Cerebellar cortex (tissue), 1 donor: ENCODE measurements at regions not wholly inside any gene's neighbourhood (a gene's known extent, or its start where the extent isn't known, plus 50 kb on each side); places are given as distances from the start of the nearest gene placed in this dataset.

Experiments
- DNase-seq: peaks from one replicate; pipeline ENCODE4 v3.0.0-alpha.2; 2015; ENCODE audit warnings: low spot score

DNA sequence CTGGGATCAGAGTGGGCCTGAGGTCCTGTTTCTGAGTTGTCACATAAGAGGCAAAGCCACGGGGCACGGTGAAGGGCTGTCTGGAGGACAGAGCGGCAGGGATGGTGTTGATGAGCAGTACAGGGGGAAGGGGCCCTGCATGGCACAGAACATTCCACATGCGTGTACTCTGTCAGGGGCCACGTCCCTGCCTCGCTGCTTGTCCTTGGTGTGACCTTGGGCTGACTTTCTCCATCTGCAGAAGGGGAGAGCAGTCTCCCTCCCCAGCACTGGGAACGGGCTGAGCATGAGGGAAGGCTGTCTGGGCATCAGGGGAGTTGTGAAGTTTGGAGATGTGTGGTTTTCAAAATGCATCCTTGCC is 71.5 kb upstream of the GSE1 start:
- DNase-seq: no peak

DNA sequence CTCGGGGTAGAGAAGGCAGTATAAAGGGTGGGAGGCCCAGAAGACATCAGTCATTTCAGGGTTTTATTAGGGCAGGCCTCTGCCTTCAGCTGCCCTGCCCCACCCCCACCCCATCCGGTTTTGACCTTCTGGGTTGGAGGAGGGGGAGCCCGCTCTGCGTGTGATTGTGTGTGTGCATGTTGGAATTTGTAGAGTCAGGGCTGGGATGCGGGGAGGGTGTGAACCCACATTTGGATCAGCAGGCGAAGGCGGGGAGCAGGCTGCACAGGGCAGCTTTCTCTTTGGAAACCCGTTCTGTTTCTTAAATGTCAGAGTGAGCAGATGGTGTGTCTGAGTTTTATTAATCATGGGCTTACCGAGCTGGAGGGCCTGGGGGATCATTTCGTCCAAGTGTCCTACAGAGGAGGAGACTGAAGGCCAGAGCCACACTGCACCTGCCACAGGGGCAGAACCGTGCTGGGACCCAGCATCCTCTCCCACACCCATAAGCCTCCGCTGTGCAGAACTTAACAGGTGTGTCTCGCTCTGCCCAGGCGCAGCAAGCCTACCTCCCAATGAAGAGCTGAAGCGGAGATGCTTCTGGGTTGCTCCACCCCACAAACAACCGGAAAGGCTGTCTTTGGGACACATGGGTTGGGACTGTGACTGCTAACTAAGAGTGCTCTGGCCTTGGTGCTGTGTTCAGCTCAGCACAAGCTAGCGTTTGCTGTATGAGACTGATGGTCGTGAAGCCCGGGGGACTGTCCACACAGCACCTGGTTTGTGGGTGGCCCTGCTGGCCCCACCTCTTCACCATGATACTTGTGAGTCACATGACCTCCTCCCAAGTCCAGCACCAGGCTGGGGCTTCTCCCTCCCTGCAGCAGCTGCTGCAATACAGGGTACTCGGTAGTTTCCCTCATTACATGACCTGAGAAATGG is 70.9 kb upstream of the GSE1 start:
- peak; percentile 64 for DNase-seq

DNA sequence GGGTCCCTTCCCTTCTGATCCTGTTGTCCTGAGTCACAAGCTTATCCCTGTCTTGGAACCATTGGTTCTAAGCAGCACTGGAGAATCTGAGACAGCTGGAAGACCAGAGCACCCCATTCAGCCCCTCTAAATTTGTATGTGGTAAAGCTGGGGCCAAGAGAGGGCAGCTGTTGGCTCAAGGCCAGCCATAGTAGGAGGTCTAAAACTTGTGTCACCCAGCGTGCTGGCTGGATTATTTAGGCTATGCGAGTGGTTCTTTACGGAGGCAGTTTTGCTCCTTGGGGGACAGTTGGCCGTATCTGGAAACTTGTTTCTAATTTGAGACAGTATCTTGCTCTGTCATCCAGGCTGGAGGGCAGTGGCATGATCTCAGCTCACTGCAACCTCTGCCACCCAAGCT is 69.6 kb upstream of the GSE1 start:
- no peak for DNase-seq

DNA sequence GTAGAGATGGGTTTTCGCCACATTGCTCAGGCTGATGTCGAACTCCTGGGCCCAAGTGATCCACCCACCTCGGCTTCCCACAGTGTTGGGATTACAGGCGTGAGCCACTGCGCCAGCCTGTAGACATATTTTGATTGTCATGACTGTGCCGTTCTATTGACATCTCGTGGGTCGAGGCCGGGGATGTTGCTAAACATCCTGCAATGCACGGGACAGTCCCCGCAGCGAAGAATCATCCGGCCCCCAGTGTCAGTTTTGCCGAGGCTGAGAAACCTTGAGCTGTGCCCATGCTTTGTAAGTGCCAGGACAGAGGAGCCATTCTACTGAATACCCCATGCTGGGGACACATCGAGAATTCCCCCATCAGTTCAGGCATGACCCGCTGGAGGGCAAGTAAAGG is 69.1 kb upstream of the GSE1 start:
- no peak for DNase-seq

DNA sequence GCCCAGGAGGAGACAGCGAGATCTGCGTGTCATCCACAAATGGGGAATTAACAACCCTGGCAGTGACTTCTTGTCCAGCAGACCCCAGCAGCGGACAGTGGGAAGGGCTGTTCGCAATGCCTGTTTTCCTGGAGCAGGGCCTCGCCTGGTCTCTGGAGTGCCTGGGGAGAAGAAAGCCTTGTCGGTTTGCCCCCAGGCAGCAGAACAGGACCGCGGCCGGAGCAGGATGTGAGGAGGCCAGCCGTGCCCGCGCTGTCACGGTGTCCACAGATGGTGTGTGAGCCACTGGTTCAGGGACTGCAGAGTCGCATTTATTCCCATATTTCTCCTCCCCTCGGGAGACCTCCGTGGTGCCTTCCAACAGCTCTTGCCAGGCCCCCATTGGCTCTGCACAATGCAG is 68.5 kb upstream of the GSE1 start:
- DNase-seq: no peak

DNA sequence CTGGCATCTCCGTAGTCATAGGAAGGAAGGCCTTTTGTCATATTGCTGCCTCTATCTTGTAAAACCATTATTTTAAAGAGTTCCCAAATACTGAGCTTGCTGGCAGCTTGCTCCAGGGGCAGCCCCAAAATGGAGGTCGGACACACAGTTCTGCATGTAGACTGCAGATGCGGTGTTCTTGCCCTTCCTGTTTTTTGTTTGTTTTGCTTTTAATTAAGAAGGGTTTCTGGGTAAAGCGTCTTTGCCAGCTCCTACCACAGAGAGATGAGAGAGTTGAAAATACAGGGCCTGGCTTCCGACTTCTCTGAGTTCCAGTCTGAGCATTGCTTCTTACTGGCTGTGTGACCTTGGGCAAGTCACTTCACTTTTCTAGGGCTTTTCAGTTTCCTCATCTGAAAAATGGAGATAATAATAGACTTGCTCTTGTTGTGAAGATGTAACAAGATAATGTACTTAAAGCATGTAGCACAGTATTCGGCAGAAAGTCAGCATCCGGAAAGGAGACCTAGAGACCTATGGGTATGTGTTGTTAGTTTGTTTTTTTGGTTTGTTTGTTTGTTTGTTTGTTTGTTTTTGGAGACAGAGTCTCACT is 67.8 kb upstream of the GSE1 start:
- no peak for DNase-seq

DNA sequence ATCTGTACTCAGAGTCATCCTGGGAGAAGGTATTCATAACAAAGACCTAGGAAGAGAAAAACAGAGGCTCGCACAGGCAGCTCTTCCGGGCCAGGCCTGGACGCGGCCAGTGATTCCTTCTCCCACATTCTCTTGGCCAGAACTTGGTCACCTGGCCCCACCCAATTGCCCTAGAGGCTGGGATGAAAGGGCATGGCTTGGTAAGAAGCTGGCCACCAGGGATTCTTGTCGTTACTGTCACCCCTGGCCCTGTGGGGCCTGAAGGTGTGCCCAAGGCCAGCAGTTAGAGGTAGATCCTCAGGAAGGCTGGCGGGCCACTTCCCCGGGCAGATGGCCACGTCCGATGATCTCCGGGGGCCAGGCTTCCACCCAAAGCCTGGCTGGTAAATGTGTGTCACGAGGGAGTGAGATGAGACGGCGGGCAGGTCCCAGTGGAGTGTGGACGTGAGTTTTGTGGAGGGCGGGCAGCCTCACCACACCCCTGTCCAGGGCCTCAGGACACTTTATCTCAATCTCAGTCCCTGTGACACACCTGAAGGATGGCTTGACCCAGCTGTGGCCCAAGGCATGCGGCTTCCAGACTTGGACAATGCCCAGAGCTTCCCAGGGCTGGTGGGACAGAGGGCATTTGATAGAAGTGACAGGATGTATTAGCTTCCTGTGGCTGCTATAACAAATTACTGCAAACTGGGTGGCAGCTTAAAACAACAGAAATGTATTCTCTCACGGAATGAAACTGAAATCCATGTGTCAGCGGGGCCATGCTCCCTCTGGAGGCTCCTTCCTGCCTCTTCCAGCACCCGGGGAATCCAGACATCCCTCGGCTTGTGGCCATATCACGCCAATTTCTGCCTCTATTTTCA is 66.3 kb upstream of the GSE1 start:
- DNase-seq: no peak

DNA sequence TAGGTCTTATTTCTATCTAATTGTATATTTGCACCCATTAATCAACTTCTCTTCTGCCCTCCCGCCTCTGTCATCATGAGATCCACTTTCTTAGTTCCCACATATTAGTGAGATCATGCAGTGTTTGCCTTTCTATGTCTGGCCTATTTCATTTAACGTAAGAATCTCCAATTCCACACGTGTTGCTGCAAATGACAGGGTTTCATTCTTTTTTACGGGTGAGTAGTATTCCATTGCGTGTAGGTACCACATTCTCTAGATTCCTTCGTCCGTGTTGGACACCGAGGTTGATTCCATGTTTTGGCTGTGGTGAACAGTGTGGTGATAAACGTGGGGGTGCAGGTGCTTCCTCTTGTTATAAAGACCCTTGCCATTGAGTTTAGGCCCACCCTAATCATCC is 64.7 kb upstream of the GSE1 start:
- no peak for DNase-seq

DNA sequence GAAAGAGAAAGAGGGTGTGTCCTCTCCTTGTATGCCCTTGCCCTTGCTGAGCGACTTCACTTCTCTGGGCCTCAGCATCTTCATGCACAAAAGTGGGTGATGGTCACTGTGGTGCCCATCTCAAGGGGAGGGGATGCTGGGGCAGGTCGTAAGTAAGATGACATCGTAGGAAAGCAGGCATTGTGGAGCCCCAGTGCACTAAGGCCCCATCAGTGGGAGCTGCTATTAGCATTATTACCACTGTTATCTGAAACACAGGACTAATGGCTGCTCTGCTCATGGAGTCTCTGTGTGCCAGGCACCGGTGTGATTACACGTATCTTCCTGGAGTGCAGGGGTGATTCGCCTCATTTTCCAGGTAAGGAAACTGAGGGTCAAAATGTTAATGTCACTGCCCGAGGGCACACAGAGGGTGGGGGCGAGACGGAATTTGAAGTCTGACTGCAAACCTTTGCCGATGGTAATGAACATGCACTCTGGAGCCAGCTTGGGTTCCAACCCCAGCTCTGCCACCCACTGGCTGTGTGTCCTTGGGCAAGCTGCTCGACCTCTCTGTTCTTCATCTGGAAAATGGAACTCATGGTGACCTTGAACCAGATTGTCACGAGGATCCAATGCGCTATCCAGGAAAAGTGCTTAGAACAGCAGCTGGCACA is 63.2 kb upstream of the GSE1 start:
- no peak for DNase-seq

DNA sequence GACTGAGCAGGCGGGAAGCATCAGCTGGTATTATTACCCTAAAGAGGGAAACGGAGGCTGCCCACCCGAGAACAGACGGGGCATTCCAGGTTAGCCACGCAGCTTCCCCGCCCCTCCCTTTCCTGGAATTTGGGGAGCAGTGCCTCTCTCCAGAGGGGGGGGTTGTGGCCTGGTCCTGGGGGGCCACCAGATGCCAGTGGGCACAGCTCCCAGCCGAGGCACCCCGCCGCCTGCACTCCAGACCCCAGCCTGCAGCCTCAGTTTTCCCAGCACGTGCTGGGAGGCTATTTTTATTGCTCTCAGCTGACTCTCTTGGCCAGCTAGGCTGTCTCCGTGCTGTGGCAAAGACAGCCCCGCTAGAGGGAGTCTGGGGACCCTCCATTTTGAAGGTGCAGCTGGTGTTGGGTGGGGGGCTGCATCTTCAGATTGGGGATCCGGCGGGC is 62.7 kb upstream of the GSE1 start:
- no peak for DNase-seq

DNA sequence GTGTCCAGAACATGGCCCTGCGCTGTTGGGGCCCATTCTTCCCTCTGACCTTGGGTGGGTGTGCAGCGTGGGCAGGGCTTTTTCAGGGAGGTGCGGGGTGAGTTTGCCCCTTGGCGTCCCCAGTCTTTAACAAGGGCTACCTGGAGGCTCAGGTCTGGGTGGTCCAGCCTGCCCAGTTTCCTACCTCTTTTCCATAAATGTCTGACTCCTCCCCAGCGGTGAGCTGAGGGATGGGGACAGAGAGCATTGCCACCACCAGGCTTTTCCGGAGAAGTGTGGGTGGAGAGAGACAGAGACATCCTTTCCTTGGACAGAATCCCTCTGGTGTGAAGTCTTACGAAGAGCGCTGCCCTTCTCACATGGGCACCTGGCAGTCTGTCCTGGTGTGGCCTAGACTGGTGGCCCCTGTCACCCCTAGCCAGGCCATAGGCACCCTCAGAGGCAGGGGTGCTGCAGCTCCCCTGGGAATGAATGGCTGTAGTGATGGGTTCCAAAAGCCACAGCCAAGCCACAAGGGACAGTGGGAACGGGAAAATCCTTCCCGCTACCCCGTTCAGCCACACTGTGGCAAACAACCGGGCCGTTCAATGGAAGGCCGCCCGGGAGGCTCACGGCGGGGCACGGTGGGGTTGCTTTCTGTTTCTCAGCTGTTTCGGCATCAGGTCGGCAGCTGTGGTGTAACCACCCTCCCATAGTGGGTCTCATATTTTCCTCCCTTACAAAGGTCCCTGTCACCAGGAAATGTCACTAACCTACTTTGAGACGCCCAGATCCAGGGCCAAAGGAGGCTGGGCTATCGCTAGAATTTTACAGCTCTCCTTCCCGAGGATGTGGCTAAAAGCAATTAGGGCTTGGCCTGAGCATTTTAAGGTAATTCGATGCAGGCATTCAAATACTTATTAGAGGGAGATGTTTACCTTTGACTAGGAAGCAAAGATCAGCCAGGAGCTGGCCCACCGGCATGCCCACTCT is 61.9 kb upstream of the GSE1 start:
- DNase-seq: peak; percentile 61

DNA sequence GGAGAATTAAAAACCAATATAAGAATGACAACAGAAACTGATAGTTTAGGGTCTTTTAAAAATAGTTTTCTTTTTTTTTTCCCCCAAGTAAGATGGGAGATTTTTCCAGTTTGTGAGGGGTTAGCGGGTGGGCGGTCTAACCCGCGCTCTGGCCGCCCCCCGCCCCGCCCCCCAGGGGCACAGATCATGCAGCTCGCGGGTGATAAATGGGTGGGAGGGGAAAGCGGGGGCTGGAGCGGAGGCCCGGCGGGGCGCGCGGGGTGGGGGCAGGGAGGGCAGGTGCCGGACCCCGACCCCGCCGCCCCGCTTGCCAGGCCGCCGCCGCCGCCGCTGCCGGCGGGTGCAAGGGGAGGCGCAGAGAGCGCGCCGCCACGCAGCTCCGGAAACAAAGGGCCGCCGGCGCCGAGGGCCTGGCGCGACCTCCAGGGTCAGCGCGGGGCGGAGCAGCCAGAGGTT is 60.1 kb upstream of the GSE1 start:
- DNase-seq: no peak

DNA sequence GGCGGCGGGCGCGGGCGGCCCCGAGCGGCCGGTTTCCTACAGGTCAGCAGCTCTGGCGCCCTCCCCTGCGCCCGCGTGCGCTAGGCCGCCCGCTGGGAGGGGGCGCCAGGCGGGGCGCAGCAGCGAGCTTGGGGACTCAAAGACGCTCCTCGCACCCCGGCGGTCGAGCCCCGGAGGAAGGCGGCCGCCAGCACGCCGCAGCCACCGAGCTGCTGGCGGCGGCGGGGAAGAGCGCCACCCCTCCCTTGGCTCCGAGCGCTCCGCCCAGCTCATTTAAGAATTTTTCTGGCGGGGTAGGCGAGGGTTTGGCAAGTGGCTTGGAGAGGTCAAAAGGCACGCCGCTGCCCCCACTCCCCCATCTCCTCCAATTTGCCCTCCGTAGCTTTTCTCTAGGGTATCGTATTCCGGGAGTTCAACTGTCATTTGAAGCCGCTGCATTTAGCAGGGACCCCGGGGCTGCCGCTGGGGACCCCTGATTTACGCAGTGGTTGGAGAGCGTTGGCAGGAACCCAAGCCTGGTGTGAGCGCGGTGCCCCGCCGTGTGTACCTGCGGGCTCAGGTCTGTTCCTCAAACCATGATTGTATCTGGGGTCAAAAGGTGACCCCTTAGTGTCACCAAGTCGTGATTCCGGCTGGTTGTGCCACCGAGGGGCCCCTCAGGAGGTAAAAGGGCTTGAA is 59.5 kb upstream of the GSE1 start:
- peak; percentile 72 for DNase-seq

DNA sequence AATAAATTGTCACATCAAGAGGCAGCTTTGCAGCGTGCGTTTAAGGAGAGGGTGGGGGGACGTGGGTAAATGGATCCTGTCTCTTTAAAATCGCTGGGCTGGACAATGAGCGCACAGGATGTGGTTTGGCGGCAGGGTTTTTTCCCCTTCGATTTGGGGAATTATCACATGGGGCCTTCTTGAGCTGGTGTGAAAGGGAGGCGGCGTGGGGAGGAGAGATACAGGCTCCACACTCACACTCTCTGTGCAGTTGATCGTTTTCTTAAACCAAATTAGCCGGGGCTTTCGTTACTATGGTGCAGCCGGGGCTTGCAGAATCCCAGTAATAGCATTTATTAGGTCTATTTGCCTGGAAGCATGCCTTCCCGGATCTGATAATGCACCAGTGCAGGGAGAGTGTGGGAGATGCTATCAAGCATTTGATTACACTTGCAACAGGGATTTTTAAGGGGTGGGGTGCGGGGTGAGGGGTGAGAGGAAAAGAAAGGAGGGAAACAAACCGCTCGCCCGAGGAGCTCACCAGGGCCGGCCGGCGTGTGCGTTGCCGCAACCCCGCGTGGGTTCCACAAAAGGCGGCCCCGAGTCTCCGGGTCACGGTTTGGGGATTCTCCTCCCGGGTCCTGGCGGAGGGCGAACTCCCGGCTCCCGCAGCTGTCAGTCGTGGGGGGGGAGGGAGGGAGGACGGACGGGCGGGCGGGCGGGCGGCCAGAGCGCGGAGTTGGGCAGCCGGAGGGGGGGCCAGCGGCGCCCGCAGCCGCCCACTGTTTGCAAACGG is 58.8 kb upstream of the GSE1 start:
- DNase-seq: peak; percentile 90

DNA sequence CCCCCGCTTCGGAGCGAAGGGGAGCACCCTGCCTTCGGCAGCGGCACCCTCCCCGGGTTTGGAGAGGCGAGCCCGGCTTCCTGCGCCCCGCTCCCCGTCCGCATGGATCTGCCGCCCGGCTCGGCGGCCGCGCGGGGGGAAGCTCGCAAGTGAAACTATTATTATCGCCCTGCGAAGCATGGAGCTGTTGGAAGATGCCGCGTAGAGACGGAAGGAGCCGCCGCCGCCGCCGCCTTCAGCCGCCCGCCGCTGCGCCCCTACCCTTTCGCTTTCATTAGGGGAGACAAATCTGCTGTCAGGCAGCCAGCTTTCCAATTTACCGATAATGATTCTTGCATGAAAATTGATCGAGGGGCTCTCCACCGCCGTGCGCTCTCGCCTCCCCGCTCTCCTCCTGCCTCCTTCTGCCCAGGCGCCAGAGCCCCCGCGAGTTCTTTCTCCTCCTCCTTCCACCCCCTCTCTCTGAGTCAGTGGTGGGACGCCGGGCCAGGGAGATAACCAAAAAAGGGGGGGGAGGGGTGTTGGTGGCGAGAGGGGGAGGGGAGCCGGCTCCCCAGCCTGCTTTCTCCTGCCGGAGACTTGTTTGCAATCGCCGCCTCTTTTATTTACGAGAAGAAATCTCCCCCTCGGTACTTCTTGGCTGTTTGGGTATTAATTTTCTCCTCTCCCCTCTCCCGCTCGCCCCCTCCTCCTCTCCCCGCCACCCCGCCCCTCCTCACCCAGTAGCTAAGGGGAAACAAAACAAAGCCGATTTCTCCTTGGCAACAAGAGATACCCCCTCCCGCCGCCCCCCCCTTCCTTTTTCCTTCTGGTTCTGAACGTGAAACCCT is 58.0 kb upstream of the GSE1 start:
- DNase-seq: peak; percentile 54

DNA sequence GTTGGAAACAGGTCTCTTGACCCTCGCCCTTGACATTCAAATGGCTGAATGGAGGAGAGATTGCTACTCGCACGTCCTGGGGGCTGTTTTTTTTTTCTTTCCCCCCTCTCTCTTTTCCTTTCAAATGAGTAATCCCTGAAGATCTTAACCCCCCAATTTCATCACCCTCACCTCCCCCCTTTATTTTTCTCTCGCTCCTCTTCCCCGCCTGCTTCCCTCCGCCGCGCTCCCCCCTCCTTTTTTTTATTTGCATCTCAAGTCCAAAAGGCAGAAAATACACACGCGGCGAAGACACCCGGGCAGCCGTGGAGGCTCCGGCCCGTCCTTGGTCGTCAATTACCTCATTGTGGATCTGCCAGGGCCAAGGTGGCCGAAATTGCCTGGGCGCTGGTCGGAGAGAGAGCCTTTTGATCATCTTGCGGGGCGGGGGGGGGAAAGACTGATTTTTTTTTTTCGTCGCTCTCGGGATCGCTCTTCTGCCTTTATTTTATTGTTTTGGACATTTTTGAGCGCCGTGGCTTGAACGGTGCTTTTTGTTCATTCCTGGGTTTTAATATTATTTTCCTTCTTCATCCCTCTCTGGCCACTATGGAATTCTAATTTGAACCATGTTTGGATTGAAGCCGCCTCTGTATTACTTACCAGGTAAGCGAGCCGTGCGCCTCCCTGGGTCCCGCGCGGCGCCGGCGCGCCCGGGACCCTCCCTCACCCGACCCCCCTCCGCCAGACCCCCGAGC is 57.2 kb upstream of the GSE1 start:
- peak; percentile 42 for DNase-seq

DNA sequence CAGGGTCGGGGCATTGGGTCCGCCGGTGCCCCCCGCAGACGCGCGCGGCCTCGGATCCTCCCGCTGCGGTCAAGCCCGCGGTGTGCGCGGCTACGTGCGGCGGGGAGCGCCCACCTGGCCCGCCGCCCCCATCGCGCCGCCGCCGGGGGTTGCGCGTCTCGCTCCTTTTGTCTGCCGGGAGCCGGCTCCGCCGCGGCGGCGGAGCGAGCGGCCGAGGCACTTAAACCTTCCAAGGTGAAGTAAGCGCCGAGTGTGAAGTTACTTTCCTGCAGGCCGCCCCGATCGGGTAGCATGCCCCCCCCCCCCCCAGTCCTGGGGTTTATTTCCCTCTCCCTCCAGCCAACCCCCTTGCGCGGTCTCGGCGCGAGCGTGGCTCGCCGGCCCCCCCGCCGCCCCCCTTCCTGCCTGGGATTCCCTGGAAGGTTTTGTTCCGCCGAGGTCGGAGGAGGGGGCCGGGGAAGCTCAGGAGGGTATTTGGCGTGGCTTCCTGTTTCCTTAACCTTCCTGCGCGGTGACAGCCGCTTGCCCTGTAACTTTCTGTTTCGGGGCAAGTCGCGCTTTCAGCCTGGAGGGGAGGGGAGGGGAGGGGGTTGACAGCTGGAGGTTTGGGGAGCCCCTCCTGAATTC is 56.6 kb upstream of the GSE1 start:
- no peak for DNase-seq
